GM12865 (cell line): ENCODE measurements at regions not wholly inside any gene's neighbourhood (a gene's known extent, or its start where the extent isn't known, plus 50 kb on each side); places are given as distances from the start of the nearest gene placed in this dataset.

Experiments
- DNase-seq: peaks from one replicate; pipeline ENCODE4 v3.0.0; 2010; ENCODE audit warnings: low read depth
- H3K4me3 ChIP-seq: 2 replicates; pipeline ENCODE4 v1.5.1; 2011; ENCODE audit warnings: mild to moderate bottlenecking, low read depth, low read length, control low read depth
- TF ChIP-seq, protein P1 (sequence below): IDR thresholded peaks from 2 replicates; pipeline ENCODE4 v1.5.1; 2011; ENCODE audit warnings: low read length, control low read depth, low read depth, inconsistent platforms; ENCODE audit not compliant: insufficient read depth; ENCODE audit errors: missing control alignments

DNA sequence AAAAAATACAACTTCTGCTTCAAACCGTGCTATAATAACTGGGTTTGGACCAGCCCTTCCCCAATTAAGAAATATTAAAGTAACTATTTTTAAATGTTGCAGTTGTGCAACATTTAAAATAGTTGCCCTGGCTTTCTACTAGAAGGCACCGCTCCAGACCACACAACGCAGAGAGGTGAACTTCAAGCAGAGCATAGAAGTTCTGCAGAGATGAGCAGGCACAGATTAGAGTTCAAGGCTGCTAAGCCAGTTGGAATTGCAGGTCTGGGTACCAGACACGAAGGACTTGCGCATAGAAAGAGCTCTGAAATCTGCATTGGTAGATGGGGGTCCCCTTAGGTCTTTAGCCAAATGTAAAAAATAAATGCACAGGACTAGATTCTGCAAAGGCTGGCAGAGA is 58.7 kb upstream of the GALNT10 start:
- TF ChIP-seq, protein P1, sequence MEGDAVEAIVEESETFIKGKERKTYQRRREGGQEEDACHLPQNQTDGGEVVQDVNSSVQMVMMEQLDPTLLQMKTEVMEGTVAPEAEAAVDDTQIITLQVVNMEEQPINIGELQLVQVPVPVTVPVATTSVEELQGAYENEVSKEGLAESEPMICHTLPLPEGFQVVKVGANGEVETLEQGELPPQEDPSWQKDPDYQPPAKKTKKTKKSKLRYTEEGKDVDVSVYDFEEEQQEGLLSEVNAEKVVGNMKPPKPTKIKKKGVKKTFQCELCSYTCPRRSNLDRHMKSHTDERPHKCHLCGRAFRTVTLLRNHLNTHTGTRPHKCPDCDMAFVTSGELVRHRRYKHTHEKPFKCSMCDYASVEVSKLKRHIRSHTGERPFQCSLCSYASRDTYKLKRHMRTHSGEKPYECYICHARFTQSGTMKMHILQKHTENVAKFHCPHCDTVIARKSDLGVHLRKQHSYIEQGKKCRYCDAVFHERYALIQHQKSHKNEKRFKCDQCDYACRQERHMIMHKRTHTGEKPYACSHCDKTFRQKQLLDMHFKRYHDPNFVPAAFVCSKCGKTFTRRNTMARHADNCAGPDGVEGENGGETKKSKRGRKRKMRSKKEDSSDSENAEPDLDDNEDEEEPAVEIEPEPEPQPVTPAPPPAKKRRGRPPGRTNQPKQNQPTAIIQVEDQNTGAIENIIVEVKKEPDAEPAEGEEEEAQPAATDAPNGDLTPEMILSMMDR, result no peak
- no peak for DNase-seq
- no peak overlapping the region for H3K4me3 ChIP-seq

DNA sequence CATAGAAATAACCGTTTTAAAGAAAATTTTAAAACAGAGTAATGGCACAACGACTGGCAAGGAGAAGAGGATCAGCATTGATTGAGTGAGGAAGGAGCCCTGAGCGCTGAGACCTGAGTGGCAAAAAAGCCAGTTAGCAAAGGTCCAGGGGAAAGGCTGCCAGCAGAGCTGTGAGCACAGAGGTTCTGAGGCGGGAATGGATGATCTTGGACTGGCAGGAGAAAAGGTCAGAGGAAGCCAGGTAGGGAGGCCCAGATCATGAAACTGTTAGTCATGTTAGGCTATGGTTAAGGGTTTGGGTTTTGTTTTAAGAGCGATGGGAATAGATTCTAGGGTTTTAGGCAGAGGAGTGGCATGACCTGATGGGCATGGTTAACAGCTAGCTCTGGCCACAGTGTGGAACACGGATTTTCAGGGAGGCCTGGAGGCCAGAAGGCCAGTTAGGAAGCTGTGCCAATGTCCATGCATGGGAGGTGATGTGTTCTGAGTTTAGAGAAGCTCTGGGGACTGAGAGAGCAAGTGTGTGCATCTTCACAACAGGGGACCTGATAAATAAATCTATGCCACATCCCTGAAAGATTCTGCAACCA is 57.7 kb upstream of the GALNT10 start:
- DNase-seq, result no peak
- no peak overlapping the region for H3K4me3 ChIP-seq
- TF ChIP-seq, protein P1, result no peak

DNA sequence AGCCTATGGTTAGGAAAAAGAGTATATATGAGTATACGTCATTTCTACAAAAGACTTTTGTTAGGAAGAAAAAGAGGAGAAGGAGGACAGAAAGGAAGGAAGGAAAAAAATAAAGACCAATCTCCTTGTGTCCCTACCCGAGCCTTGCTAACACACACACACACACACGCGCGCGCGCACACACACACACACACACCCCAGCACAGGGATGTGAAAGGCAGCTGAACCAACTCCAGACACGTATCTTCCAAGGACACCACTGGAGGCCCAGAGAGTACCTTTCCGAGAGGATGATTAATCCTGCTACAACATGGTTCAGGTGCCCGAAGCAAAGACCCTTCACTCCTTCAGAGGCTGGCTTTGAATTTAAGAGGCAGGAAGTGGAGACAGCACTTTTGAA is 56.9 kb upstream of the GALNT10 start:
- no peak for DNase-seq
- H3K4me3 ChIP-seq, result no peak overlapping the region
- TF ChIP-seq, protein P1, result no peak

DNA sequence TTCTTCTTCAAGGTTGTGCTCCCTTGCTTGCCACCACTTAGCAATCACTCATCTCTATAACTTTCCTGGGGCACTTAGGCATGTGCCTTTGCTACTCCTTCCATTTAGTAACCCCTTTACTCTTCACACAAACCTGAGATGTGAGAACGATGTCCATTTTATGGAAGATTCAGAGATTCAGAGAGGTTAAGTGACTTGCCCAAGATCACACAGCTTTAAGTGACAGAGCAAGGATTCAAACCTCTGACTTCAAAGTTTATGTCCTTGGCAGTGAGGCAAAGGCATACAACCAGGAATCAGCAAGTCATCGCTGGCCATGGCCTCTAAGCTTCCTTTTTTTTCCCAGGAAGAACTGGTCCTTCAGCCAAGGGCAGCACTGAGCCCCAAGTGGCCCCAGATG is 56.0 kb upstream of the GALNT10 start:
- no peak for DNase-seq
- no peak overlapping the region for H3K4me3 ChIP-seq
- TF ChIP-seq, protein P1, result no peak

DNA sequence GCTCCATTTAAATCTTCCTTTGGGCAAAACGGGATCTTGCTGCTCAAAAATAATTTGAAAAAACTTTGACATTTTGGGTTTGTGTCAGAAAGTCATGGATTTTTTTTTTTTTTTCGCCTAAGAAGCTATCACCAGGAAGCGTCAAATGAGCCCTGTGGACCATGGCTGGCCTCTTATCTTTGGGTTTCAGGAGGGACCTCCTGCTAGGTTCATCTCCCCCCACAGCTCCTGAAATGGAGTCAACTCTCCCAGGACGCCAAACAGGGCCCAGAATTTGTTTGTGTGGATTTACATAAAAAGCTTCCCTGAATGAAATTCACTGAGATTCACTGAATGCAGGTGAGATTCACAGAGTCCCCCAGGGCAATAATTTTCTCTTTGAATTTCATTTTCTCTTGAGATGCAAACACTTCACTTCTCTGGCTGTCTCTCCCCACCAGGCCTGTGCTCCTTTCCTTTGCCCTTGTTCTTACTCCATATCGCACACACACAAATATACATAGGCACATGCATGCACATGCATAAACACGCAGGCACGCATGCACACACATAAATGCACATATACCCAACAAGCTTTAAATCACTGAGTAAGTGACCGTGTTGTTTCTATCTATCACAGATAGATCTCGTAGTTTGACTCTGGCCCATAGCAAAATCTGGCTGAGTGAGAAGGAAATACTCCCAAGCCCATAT is 55.3 kb upstream of the GALNT10 start:
- H3K4me3 ChIP-seq, result no peak overlapping the region
- TF ChIP-seq, protein P1, result no peak
- no peak for DNase-seq

DNA sequence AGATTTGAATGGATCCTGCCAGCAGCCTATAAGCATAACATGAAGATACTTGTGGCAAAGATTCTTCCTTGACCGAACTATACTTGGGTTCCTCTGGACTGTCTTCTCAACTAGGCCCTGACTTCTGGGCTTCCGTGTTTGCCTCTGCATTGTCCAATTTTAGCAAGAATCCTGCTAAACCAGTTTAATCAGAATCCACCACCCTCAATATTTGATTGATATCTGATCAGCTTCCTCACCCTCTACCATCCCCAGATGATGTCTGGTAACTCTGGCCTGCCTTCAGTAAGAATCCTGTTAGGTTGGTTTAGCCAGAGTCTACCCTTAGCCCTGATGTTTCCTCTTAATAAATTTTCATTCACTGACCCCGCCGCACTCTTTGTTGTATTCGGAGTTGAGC is 54.4 kb upstream of the GALNT10 start:
- no peak for DNase-seq
- H3K4me3 ChIP-seq, result no peak overlapping the region
- TF ChIP-seq, protein P1, result no peak

DNA sequence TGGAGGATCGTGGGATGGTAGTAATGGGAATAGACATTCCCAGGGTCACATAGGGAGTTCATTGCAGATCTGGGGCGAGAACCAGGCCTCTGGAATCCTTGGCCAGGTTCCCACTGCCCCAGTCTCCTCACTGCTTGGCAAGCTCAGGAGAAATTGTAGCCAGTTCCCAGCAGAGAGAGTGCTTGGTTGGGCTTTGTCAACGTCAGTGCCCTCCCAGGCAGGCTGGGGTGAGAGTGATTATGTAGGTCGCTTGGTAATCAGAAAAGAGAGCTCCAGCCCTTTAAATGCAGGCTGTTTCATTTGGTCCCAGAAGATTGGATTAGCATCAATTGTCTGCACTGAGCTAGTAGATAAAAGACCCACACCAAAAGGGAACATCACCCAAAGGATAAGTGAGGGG is 51.8 kb upstream of the GALNT10 start:
- no peak overlapping the region for H3K4me3 ChIP-seq
- TF ChIP-seq, protein P1, result no peak
- no peak for DNase-seq
